Liver (tissue), 3 donors: ENCODE measurements at regions not wholly inside any gene's neighbourhood (a gene's known extent, or its start where the extent isn't known, plus 50 kb on each side); places are given as distances from the start of the nearest gene placed in this dataset.

Source experiments
- CTCF ChIP-seq: fragments of 150-350 bp; IDR thresholded peaks from 2 replicates; pipeline ENCODE4 v1.5.1; 2017; ENCODE audit warnings: improper control_type of control experiment, low read depth, low read length; ENCODE audit not compliant: missing input control
- EGR1 ChIP-seq, 2 donors: IDR thresholded peaks; 2 replicates each; pipeline ENCODE4 v1.6.1; 2016 to 2018; ENCODE audit warnings: antibody characterized with exemption in 2 of 2, low read depth in 2 of 2
- MAX ChIP-seq: IDR thresholded peaks from 2 replicates; pipeline ENCODE4 v1.6.1; 2016; ENCODE audit warnings: antibody characterized with exemption
- RAD21 ChIP-seq, 2 donors: IDR thresholded peaks; 2 replicates each; pipeline ENCODE4 v1.6.1; 2016; ENCODE audit warnings: antibody characterized with exemption in 2 of 2, mild to moderate bottlenecking in 2 of 2
- TAF1 ChIP-seq: conservative IDR thresholded peaks from 2 replicates; pipeline ENCODE4 v1.6.1; 2016; ENCODE audit warnings: antibody characterized with exemption, mild to moderate bottlenecking
- YY1 ChIP-seq: IDR thresholded peaks from 2 replicates; pipeline ENCODE4 v1.6.1; 2016; ENCODE audit warnings: antibody characterized with exemption, mild to moderate bottlenecking
- ZBTB33 ChIP-seq: IDR thresholded peaks from 2 replicates; pipeline ENCODE4 v1.6.1; 2016; ENCODE audit warnings: antibody characterized with exemption
- donor health status: healthy.
- donor health status: healthy.

- TF ChIP-seq RAD21 (IDR thresholded peaks at IDR 0.05) (no peak), CTCF (no peak), TAF1 (no peak), MAX (no peak), YY1 (no peak), ZBTB33 (no peak), EGR1 (IDR thresholded peaks at IDR 0.05; ENCODE audit: low read depth in 2 of 2) (no peak)
These were observed 940.4 kb upstream of the SLC10A2 start for GRCh38 chr13:104006625-104007075.
